ENCODE measurements at regions not wholly inside any gene's neighbourhood (a gene's known extent, or its start where the extent isn't known, plus 50 kb on each side); places are given as distances from the start of the nearest gene placed in this dataset.
A peak's percentile ranks its signal among the peaks of the same experiment; 100 is the strongest.

DNA sequence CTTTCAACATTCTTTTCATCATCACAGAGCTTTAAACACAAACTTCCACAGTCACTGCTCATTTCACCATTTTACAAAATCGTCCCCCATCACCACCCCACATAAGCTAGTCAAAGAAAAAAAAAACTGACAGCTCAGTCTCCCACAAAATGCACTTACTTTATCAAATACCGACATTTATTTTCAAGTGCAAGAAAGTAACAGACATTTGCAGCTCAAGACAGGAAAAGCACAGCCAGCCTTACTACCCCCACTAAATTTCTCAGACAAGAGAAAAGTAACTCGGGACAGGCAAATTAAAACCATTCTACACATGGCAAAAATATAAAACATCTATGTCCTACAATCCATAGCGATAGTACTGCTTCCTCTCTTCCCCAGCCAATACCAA lies 402.4 kb downstream of the SHQ1 start:
- TF ChIP-seq, protein P1, sequence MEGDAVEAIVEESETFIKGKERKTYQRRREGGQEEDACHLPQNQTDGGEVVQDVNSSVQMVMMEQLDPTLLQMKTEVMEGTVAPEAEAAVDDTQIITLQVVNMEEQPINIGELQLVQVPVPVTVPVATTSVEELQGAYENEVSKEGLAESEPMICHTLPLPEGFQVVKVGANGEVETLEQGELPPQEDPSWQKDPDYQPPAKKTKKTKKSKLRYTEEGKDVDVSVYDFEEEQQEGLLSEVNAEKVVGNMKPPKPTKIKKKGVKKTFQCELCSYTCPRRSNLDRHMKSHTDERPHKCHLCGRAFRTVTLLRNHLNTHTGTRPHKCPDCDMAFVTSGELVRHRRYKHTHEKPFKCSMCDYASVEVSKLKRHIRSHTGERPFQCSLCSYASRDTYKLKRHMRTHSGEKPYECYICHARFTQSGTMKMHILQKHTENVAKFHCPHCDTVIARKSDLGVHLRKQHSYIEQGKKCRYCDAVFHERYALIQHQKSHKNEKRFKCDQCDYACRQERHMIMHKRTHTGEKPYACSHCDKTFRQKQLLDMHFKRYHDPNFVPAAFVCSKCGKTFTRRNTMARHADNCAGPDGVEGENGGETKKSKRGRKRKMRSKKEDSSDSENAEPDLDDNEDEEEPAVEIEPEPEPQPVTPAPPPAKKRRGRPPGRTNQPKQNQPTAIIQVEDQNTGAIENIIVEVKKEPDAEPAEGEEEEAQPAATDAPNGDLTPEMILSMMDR (IDR thresholded peaks at IDR 0.05; ENCODE audit: insufficient read depth, low read depth, low read length, missing control alignments): no peak
- no peak for DNase-seq (ENCODE audit: low read depth)

DNA sequence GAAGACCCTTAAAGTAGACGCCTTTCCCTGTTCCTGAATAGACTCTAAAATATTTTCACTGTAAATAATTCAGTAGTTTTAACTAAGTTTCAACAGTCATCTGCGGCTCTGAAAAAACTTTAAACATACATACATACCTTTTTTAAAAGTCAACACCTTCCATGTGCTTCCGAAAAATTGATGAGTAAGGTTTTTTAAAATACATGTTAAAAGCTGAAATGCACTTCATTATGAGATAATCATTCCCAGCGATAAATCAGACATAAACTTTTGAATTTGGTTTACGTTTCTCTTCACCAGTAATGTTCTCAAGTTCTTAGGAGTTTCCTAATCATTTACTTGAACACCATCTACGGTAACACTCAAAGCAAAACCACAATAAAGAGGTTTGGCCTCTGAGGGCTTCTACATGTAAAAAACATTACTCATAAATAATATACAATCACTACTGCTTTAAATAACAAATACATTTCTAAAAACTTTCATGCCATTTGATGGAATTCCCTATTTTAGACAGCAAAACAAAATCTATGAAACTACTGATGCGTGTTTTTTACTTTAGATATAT lies 403.5 kb downstream of the SHQ1 start:
- H3K4me3 ChIP-seq (ENCODE audit: low read depth, low read length): peak overlapping the region; percentile 98
- TF ChIP-seq, protein P1 (IDR thresholded peaks at IDR 0.05; ENCODE audit: insufficient read depth, low read depth, low read length, missing control alignments): no peak
- DNase-seq (ENCODE audit: low read depth): peak; percentile 37

More for the DNA sequence above, 402.4 kb downstream of the SHQ1 start:
- H3K4me3 ChIP-seq (ENCODE audit: low read depth, low read length): peak overlapping the region; percentile 98

DNA sequence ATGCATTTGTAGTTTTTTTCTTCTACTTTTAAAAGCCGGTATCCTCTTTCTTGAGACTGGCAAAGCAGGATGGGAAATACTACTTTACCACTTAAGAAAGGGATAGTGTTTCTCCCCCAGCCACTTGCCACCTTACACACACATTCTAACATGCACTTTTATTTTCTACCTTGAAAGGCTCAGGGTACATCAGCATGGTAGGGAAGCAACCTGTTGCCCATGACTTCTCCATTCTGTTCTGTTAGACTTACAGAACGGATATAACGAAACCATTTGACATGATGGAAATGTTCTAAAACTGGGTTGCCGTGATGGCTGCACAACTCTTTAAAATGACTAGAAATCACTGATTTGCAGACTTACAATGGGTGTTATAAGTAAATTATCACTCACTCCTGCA lies 405.5 kb downstream of the SHQ1 start:
- H3K4me3 ChIP-seq (ENCODE audit: low read depth, low read length): no peak overlapping the region
- TF ChIP-seq, protein P1 (IDR thresholded peaks at IDR 0.05; ENCODE audit: insufficient read depth, low read depth, low read length, missing control alignments): no peak
- no peak for DNase-seq (ENCODE audit: low read depth)

DNA sequence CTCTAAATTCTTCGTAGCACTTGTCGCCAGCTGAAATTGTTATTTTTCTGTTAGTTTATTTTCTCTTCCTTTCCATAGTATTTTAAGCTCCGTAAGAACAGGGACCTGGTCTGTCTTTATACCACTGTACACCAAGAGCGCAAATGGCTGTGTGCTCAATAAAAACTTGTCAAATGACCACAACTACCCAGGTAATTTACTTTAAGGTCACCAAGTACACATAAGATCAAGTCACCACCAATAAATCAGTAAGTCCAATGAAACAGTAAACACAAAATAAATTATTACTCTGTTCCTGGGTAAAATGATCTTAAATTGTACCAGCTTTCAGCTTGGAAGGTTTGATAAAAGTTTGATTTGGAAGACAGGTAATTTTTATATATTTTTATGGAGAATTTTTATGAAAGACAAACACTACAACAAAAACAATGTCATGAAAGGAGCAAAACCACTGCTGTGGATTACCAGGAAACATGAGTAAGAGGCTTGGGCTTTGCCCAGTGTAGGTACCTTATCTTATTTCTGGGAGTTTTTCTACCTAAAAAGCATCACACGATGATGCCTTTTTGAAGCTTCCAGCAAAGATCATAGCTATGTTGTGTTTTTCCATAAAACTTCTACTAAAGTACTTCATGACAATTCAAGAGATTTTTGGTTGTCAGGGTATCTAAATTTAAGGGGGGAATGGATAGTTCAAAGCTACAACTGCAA lies 406.8 kb downstream of the SHQ1 start:
- DNase-seq (ENCODE audit: low read depth): no peak
- TF ChIP-seq, protein P1 (IDR thresholded peaks at IDR 0.05; ENCODE audit: insufficient read depth, low read depth, low read length, missing control alignments): no peak
- no peak overlapping the region for H3K4me3 ChIP-seq (ENCODE audit: low read depth, low read length)

DNA sequence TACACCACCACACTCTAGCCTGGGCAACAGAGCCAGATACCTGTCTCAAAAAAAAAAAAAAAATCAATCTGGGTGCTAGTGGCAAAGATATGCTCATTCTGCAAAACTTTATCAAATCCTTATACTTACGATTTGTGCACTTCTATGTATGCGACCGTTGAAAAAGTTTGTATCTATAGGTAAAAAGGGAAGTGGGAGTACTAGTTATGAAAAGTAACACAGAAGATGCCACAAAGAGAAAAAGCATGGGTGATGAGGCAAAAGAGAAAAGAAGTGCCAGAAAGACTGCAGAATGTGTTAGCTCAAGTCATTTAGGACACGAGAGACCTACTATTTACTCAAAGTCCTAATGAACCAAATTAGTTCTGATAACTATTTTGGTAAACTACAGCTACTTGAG lies 407.8 kb downstream of the SHQ1 start:
- H3K4me3 ChIP-seq (ENCODE audit: low read depth, low read length): no peak overlapping the region
- TF ChIP-seq, protein P1 (IDR thresholded peaks at IDR 0.05; ENCODE audit: insufficient read depth, low read depth, low read length, missing control alignments): no peak
- DNase-seq (ENCODE audit: low read depth): peak; percentile 54

DNA sequence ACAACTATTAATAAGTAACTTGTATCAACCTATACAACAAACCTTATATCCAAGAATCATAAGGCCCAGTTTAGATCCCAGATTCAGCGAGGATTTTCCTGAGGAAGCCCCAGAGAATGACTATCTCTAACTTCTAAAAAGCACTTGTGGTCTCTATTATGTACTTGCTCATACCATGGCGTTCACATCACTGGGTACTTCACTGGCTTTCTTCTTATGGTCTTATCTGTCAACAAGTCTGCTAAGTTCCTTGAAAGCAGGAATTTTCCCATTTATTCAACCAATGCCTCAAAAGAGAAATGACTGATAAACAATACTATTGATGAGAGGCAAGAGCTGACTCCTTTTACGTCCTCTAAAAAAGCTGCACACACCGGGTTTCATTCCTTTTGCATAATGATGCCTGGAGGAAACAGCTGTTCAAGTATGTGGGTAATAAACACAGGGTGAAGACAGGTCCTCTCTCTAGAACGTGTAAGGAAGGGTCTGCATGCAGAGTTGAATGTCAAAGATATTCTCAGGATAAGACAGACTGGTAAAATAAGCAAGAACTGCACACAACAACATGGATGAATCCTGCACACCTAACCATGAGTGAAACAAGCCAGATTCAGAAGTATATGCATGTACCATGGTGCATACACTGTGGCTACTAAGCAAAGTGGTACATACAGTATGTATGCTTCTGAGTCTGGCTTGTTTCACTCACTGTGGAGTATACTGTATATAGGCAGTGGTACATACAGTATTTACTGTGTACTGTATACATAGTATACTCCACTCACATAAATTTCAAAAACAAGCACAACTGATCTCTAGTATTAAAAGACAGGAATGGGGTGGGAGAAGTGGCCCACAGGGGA lies 408.7 kb downstream of the SHQ1 start:
- H3K4me3 ChIP-seq (ENCODE audit: low read depth, low read length): no peak overlapping the region
- TF ChIP-seq, protein P1 (IDR thresholded peaks at IDR 0.05; ENCODE audit: insufficient read depth, low read depth, low read length, missing control alignments): no peak
- DNase-seq (ENCODE audit: low read depth): peak; percentile 38

Data from GM12865 (cell line).